ENCODE measurements at regions not wholly inside any gene's neighbourhood (a gene's known extent, or its start where the extent isn't known, plus 50 kb on each side); places are given as distances from the start of the nearest gene placed in this dataset.

- 13% methylated on average over 3 of the region's 3 CpGs for WGBS (ENCODE audit: insufficient coverage, insufficient replicate concordance, low lambda C conversion rate, missing lambda C conversion rate)
- no peaks in the 10 kb centered on the region for H4K20me1 ChIP-seq (ENCODE audit: control insufficient read depth, insufficient read depth)
- no peak overlapping the region for H3K4me3 ChIP-seq
- H3K9me3 ChIP-seq (replicated peaks; ENCODE audit: control insufficient read depth, insufficient read depth, low read length), result no peaks in the 10 kb centered on the region
- H3K4me1 ChIP-seq (ENCODE audit: control insufficient read depth, insufficient read depth, low read length), result no peaks in the 10 kb centered on the region
- H2AFZ ChIP-seq (ENCODE audit: control insufficient read depth, low read depth, low read length), result no peak overlapping the region
- FAIRE-seq (no peak), DNase-seq (ENCODE audit: low read depth, low spot score) (no peak), ATAC-seq (no peak)
- no peaks in the 10 kb centered on the region for H3K27me3 ChIP-seq (replicated peaks in 1 of 2; ENCODE audit: control insufficient read depth in 2 of 2, insufficient read depth in 2 of 2, low read length in 1 of 2)
- ChIA-PET CTCF (no interaction called here), POLR2A (no interaction called here), SMC1A (ENCODE audit: uncharacterized antibody, unreplicated experiment) (no interaction called here), RAD21 (ENCODE audit: unreplicated experiment) (no interaction called here)
- in situ Hi-C loops (cut with MboI) (no loop called here), intact Hi-C loops (cut with micrococcal nuclease; ENCODE audit: unreplicated experiment) (no loop called here)
- H3K27ac ChIP-seq (ENCODE audit: control insufficient read depth, insufficient read depth), result no peak overlapping the region
- no peaks in the 10 kb centered on the region for H3K79me2 ChIP-seq (ENCODE audit: control insufficient read depth, insufficient read depth, low read length)
- H3K9ac ChIP-seq (ENCODE audit: control insufficient read depth, insufficient read depth, low read length), result no peak overlapping the region
- H3K4me2 ChIP-seq (ENCODE audit: control insufficient read depth, insufficient read depth), result no peak overlapping the region
- TF ChIP-seq SKIL (IDR thresholded peaks at IDR 0.05; ENCODE audit: low read depth, poor library complexity, severe bottlenecking), result no peak
- no peak for TF ChIP-seq GABPA (IDR thresholded peaks at IDR 0.05; ENCODE audit: low read depth)
- no peak for TF ChIP-seq IRF4 (IDR thresholded peaks at IDR 0.05; ENCODE audit: low read depth, low read length)
- no peak for TF ChIP-seq SRF (IDR thresholded peaks at IDR 0.05; ENCODE audit: low read depth in 2 of 2, low read length in 2 of 2)
- H3K36me3 ChIP-seq (ENCODE audit: control insufficient read depth in 2 of 2, insufficient read depth in 2 of 2, low read length in 1 of 2), result no peaks in the 10 kb centered on the region
- no TSS peak for BruUV-seq (replicated peaks)
Observed at GRCh38 chr5:164073081-164073480, 567.7 kb downstream of the MAT2B start.

GRCh38 chr5:164076556-164076955 is 571.1 kb downstream of the MAT2B start:
- 0% methylated on average over 4 of the region's 4 CpGs for WGBS (ENCODE audit: insufficient coverage, insufficient replicate concordance, low lambda C conversion rate, missing lambda C conversion rate)
- DNase-seq (ENCODE audit: low read depth, low spot score) (no peak), FAIRE-seq (no peak), ATAC-seq (no peak)
- no peak overlapping the region for H3K4me2 ChIP-seq (ENCODE audit: control insufficient read depth, insufficient read depth)
- in situ Hi-C loops (cut with MboI), result no loop called here
- no peak overlapping the region for H3K9ac ChIP-seq (ENCODE audit: control insufficient read depth, insufficient read depth, low read length)
- no peak overlapping the region for H3K27ac ChIP-seq (ENCODE audit: control insufficient read depth, insufficient read depth)
- no peaks in the 10 kb centered on the region for H3K27me3 ChIP-seq (replicated peaks in 1 of 2; ENCODE audit: control insufficient read depth in 2 of 2, insufficient read depth in 2 of 2, low read length in 1 of 2)
- CTCF ChIA-PET, result interaction anchor here (1.9 kb wide), 1 partner anchor 13 kb away, joined by 6 read pairs; no protein-coding TSS in a partner anchor
- H3K4me1 ChIP-seq (ENCODE audit: control insufficient read depth, insufficient read depth, low read length), result no peaks in the 10 kb centered on the region
- intact Hi-C loops (cut with micrococcal nuclease; ENCODE audit: unreplicated experiment), result no loop called here
- H3K79me2 ChIP-seq (ENCODE audit: control insufficient read depth, insufficient read depth, low read length), result no peaks in the 10 kb centered on the region
- no peak for TF ChIP-seq EGR1 (IDR thresholded peaks at IDR 0.05; ENCODE audit: borderline replicate concordance in 1 of 2, low read depth in 2 of 2, low read length in 2 of 2)
- H3K36me3 ChIP-seq (ENCODE audit: control insufficient read depth in 2 of 2, insufficient read depth in 2 of 2, low read length in 1 of 2), result no peaks in the 10 kb centered on the region
- BruUV-seq (replicated peaks), result no TSS peak
- SMC1A ChIA-PET (ENCODE audit: uncharacterized antibody, unreplicated experiment), result no interaction called here
- H3K4me3 ChIP-seq, result no peak overlapping the region
- POLR2A ChIA-PET, result no interaction called here
- H4K20me1 ChIP-seq (ENCODE audit: control insufficient read depth, insufficient read depth), result no peaks in the 10 kb centered on the region
- RAD21 ChIA-PET (ENCODE audit: unreplicated experiment), result no interaction called here
- H2AFZ ChIP-seq (ENCODE audit: control insufficient read depth, low read depth, low read length), result no peak overlapping the region
- no peaks in the 10 kb centered on the region for H3K9me3 ChIP-seq (replicated peaks; ENCODE audit: control insufficient read depth, insufficient read depth, low read length)

Measured in GM12878 (cell line).